K562 (cell line): ENCODE measurements at regions not wholly inside any gene's neighbourhood (a gene's known extent, or its start where the extent isn't known, plus 50 kb on each side); places are given as distances from the start of the nearest gene placed in this dataset.

Source experiments
- ATAC-seq: fragments of 200-7000 bp; cut with Tn5 transposase; 3 replicates; pipeline ENCODE4 v1.9.1; 2020; ENCODE audit warnings: moderate library complexity
- BruUV-seq: library from RNA; stranded (reverse); fragments of 400-500 nt; replicated peaks from 2 replicates; lab custom pipeline; 2021; lab: Mats Ljungman, UMichigan
- CTCF ChIA-PET: fragments of 300-600 bp; formaldehyde crosslinking; extraction: SDS; loops from one replicate; lab custom pipeline; 2021; ENCODE audit warnings: low intra/inter-chr PET ratio; lab: Yijun Ruan, JAX
- POLR2A ChIA-PET: fragments of 300-600, 350-650 bp; sonication (Branson Sonifier 250); formaldehyde crosslinking; extraction: SDS; loops from one replicate; lab custom pipeline; 2021; ENCODE audit warnings: antibody characterized with exemption, inconsistent platforms; lab: Yijun Ruan, JAX
- DNase-seq, 4 experiments: peaks; one replicate each; pipeline versions ENCODE4 v3.0.0 to v3.0.0-alpha.2; 2011 to 2018; ENCODE audit warnings: low spot score in 3 of 4, mixed read lengths in 3 of 4; ENCODE audit errors: extremely low read depth in 1 of 4
- FAIRE-seq: peaks from 2 replicates; lab custom pipeline; 2011; peaks lifted over from hg19 to GRCh38; lab: Jason Lieb, UNC
- H2AFZ ChIP-seq: 2 replicates; pipeline ENCODE4 v1.6.0; 2011; ENCODE audit warnings: low read depth, low read length, control low read depth, inconsistent platforms
- H3K27ac ChIP-seq: fragments of 200-600 bp; 3 replicates; pipeline ENCODE4 v1.8.0; 2011; ENCODE audit warnings: low read depth, mild to moderate bottlenecking, control low read depth, inconsistent platforms, low read length, moderate library complexity, mixed read lengths; ENCODE audit errors: extremely low read depth
- H3K27me3 ChIP-seq, 2 experiments: fragments of 300-600 bp in 1 of 2; 2 replicates in 1 of 2; 3 replicates in 1 of 2; pipeline versions ENCODE4 v1.6.0 to v1.8.0; 2011; ENCODE audit warnings: inconsistent platforms in 2 of 2, low read length in 2 of 2, mild to moderate bottlenecking in 1 of 2, mixed read lengths in 1 of 2, moderate library complexity in 1 of 2; ENCODE audit not compliant: control insufficient read depth in 2 of 2, insufficient read depth in 2 of 2
- H3K36me3 ChIP-seq: fragments of 300-600 bp; 3 replicates; pipeline ENCODE4 v1.8.0; 2011; ENCODE audit warnings: mild to moderate bottlenecking, low read length, inconsistent platforms; ENCODE audit not compliant: control insufficient read depth, insufficient read depth
- H3K4me1 ChIP-seq, 2 experiments: fragments of 200-600 bp in 1 of 2; replicated peaks in 1 of 2; 2 replicates in 1 of 2; 3 replicates in 1 of 2; pipeline versions ENCODE4 v1.5.1 to v1.8.0; 2011; ENCODE audit warnings: inconsistent platforms in 2 of 2, low read length in 2 of 2, mild to moderate bottlenecking in 1 of 2, mixed read lengths in 1 of 2, moderate library complexity in 1 of 2; ENCODE audit not compliant: control insufficient read depth in 2 of 2, insufficient read depth in 2 of 2
- H3K4me2 ChIP-seq: 2 replicates; pipeline ENCODE4 v1.6.1; 2011; ENCODE audit warnings: low read length, control low read depth, inconsistent platforms, mixed read lengths; ENCODE audit not compliant: insufficient read depth
- H3K4me3 ChIP-seq: fragments of 200-600 bp; sonication (generic), shearing (Covaris generic); 2 replicates; pipeline ENCODE4 v1.5.1; 2016; ENCODE audit warnings: control low read depth, inconsistent platforms
- H3K79me2 ChIP-seq: fragments of 200-600 bp; 3 replicates; pipeline ENCODE4 v1.8.0; 2011; ENCODE audit warnings: low read length, inconsistent platforms; ENCODE audit not compliant: control insufficient read depth, insufficient read depth
- H3K9ac ChIP-seq, 2 experiments: 2 replicates each; pipeline versions ENCODE4 v1.6.0 to v1.6.1; 2011; ENCODE audit warnings: low read depth in 2 of 2, low read length in 2 of 2, control low read depth in 1 of 2, inconsistent platforms in 1 of 2, mild to moderate bottlenecking in 1 of 2, mixed read lengths in 1 of 2; ENCODE audit not compliant: insufficient read depth in 1 of 2
- H3K9me1 ChIP-seq: one replicate; pipeline ENCODE4 v1.6.0; 2011; ENCODE audit warnings: inconsistent platforms, mild to moderate bottlenecking, low read length, moderate library complexity; ENCODE audit not compliant: control insufficient read depth, insufficient read depth
- H3K9me3 ChIP-seq: replicated peaks from 2 replicates; pipeline ENCODE4 v1.5.1; 2011; ENCODE audit warnings: low read depth, low read length, inconsistent platforms; ENCODE audit not compliant: control insufficient read depth, insufficient read depth
- H4K20me1 ChIP-seq: replicated peaks from 2 replicates; pipeline ENCODE4 v1.6.1; 2011; ENCODE audit warnings: low read length, inconsistent platforms, mixed read lengths; ENCODE audit not compliant: control insufficient read depth, insufficient read depth
- GATA2 ChIP-seq: sonication (generic); formaldehyde crosslinking; IDR thresholded peaks from 2 replicates; pipeline ENCODE4 v1.4.0; 2020; ENCODE audit warnings: mild to moderate bottlenecking, missing genetic modification reagents
- GTF2F1 ChIP-seq: IDR thresholded peaks from 2 replicates; pipeline ENCODE4 v1.6.1; 2011; ENCODE audit warnings: low read depth, low read length, improper control_type of control experiment
- HDAC6 ChIP-seq: IDR thresholded peaks from 2 replicates; pipeline ENCODE4 v1.6.1; 2012; ENCODE audit warnings: low read depth, mild to moderate bottlenecking, control low read depth, inconsistent platforms, low read length, moderate library complexity
- HLTF ChIP-seq: fragments of 450-650 bp; IDR thresholded peaks from 2 replicates; pipeline ENCODE4 v1.6.1; 2016
- MAFF ChIP-seq: IDR thresholded peaks from 2 replicates; pipeline ENCODE4 v1.6.1; 2012; ENCODE audit warnings: low read length, improper control_type of control experiment
- PATZ1 ChIP-seq: fragments of 250-450 bp; sonication (Bioruptor Pico); IDR thresholded peaks from 2 replicates; pipeline ENCODE4 v1.5.0; 2020; ENCODE audit warnings: mild to moderate bottlenecking, borderline replicate concordance
- TCFL5 ChIP-seq: fragments of 250-450 bp; sonication (Bioruptor Pico); conservative IDR thresholded peaks from 2 replicates; pipeline ENCODE4 v1.6.1; 2021; ENCODE audit warnings: mild to moderate bottlenecking, moderate library complexity, matching md5 sums
- ZNF436 ChIP-seq: fragments of 250-450, 450-650 bp; sonication (Bioruptor Pico); formaldehyde crosslinking; IDR thresholded peaks from 2 replicates; pipeline ENCODE4 v1.7.0; 2020; ENCODE audit warnings: mild to moderate bottlenecking
- WGBS: fragments of 100-300 bp; shearing (Covaris generic); methylation state at CpG from one replicate; pipeline ENCODE4 v1.1.6; 2016; ENCODE audit warnings: low coverage, mixed read lengths; ENCODE audit not compliant: insufficient coverage; ENCODE audit errors: missing lambda C conversion rate; 5-methylcytosine and 5-hydroxymethylcytosine counted together
- in situ Hi-C: fragments of 300-500 bp; cut with MboI; formaldehyde crosslinking; loops from 4 replicates; pipeline ENCODE4 v1.15.0; 2018; ENCODE audit warnings: inconsistent platforms, mixed read lengths
- intact Hi-C: fragments of 100-400 bp; cut with micrococcal nuclease; formaldehyde crosslinking; loops from 2 replicates; pipeline ENCODE4 v1.14.2; 2022

DNA sequence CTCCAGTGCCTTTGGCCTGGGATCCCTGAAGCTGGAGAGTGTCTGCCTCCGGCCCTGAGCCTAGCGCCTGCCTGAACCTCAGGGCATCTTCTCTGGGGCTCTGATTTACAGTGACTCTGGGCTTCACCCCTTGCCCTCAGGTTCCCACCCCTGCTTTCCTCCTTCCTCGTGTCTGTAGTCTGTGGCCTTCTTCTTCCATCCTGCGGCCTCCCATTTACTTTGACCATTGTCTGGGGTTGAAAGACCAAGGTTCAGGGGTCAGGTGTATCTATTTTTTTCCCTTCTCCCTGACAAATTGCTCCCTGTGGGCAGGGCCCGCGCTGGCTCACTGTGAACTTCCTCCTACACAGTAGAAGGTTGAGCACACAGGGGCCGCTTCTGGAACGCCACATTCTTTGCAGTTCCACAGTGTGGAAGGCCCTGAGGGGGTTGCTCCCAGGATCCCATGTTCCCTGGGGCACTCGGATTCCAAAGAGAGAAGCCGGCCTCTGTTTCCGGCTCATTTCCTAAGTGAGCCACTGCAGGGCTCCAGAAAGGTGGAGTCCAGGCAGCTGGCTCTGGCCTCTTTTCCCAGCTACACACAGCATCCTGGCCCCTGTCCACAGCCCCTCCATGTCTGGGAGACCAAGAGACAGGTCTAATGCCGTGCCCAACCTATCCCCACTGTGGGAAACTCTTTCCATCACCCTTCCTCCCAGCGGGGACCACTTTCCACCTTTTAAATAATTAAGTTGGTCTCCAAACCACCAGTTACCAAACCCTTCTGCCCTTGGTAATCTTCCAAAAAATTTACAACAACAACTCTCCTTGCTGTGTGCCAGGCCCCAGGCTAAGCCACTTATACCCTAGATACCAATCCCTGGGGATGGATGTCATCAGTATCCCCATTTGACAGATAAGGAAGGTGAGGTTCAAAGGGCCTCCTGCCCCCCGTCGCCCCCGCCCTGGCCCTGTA is 140.3 kb upstream of the IER5L start:
- DNase-seq (no peak), FAIRE-seq (no peak), ATAC-seq (no peak)
- 68% methylated on average over 16 of the region's 16 CpGs for WGBS
- in situ Hi-C loops (no loop called here), intact Hi-C loops (no loop called here)
- no peak for TF ChIP-seq PATZ1
- no peak for TF ChIP-seq GATA2 (CRISPR knock-in tag)
- no peak for TF ChIP-seq GTF2F1
- TF ChIP-seq MAFF = no peak
- no peak for TF ChIP-seq ZNF436 (CRISPR knock-in tag)
- no peak for TF ChIP-seq HLTF
- TF ChIP-seq HDAC6 = no peak
- no peak for TF ChIP-seq TCFL5
- no peaks in the 10 kb centered on the region for H3K9me1 ChIP-seq
- H3K36me3 ChIP-seq = no peaks in the 10 kb centered on the region
- BruUV-seq = no TSS peak
- no peaks in the 10 kb centered on the region for H3K9me3 ChIP-seq
- H3K79me2 ChIP-seq = no peaks in the 10 kb centered on the region
- H3K4me2 ChIP-seq = no peak overlapping the region
- no peak overlapping the region for H3K4me3 ChIP-seq
- CTCF ChIA-PET = no interaction called here
- POLR2A ChIA-PET = interaction anchor here (0.6 to 1.2 kb wide), 2 partner anchors 10 to 309 kb away, joined by 3 to 4 read pairs; no protein-coding TSS in a partner anchor
- no peak overlapping the region for H3K27ac ChIP-seq
- peak overlapping the region; percentile 45; the same call in 1 of the 2 replicates for H2AFZ ChIP-seq
- peaks cover 14 to 32% of the 10 kb centered on the region in 2 experiments for H3K4me1 ChIP-seq
- H3K27me3 ChIP-seq = peaks cover 0 to 3% of the 10 kb centered on the region in 2 experiments; a peak in 1 of 5 replicates
- H4K20me1 ChIP-seq = no peaks in the 10 kb centered on the region
- no peak overlapping the region for H3K9ac ChIP-seq
